NK-92 treated with Interleukin-12 subunit alpha and Interleukin-12 subunit beta, amount 100 ng/mL, for 24 hours (cell line): ENCODE measurements at regions not wholly inside any gene's neighbourhood (a gene's known extent, or its start where the extent isn't known, plus 50 kb on each side); places are given as distances from the start of the nearest gene placed in this dataset.

Source experiments
- DNase-seq: peaks from one replicate; lab custom pipeline; 2025; lab: John Stamatoyannopoulos, UW

DNA sequence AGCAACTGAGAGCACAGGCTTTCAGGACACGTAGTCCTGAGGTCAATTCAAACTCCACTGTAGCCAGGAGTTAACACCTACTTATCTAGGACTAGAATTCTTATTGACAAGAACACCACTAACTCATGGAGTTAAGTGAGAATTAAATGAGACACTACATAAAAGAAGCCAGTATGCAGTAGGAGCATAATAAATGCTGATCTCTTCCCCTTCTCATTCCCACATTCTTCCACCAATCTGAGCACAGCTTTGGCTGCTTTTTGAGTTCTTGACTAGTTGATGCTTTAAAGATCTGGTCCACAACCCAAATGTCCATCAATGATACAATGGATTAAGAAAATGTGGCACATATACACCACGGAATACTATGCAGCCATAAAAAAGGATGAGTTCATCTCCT lies 55.2 kb downstream of the TTC32 start:
- DNase-seq = no peak

DNA sequence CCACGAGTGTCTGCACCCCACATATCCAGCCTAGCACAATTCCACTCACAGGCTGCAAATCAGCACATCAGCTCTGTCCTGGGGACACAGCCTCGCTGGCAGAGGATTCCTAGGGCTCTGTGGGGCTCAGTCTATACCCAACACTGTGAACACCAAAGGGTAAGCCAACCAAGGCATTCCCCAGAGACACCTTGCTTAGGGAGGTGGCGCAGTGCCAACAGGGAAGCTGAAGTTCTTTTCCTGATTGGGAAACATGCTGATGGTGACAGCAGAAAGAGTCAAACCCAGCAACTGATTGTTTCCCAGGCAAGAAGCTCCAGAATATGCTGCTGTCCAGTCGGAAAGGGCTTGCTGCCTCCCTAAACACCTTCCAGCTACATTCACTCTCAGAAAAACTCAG lies 55.8 kb downstream of the TTC32 start:
- DNase-seq = no peak

DNA sequence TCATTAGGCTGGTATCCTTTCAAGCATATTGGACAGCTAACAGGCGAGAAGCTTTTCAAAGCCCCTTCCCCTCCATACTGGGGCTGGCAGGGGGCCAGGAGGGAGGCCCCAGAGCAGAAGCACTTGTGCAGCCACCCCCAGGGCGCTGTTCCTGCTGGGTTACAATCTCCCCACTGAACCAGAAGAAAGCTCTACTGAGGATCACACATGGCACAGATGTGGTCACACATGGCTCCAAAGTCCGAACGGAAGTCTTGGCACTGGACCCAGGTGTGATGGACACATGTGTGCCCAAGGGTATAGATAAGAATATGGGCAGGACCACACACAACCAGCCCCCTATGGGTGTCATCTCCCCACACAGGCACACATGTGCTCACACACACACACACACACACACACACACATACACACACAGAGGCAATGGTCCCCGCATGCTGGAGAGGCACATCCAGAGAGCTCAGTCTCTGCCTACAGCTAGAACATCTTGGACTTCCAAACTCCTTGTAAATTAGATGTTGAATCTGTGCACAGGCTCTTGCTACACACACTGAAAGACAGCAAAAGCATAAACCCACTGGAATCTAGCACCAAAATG lies 56.4 kb downstream of the TTC32 start:
- DNase-seq = no peak

DNA sequence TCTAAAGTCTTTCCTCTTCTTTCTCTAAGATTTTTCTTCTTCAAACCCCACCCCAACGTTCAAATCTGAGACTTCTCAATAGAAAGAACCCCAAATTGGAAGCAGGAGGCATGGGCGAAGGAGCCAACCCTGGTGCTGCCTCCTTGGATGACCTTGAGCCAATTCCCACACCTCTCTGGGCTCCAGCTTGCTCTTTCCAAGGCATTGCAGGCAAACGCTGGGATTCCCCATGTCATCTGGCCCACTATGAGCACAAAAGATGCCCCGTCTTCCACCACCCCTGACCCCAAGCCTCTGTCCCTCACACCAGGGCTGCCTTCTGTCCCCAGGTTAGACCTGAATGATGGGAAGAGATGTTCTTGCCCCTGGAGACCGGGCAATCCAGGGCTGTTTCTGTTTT lies 57.0 kb downstream of the TTC32 start:
- DNase-seq = no peak

DNA sequence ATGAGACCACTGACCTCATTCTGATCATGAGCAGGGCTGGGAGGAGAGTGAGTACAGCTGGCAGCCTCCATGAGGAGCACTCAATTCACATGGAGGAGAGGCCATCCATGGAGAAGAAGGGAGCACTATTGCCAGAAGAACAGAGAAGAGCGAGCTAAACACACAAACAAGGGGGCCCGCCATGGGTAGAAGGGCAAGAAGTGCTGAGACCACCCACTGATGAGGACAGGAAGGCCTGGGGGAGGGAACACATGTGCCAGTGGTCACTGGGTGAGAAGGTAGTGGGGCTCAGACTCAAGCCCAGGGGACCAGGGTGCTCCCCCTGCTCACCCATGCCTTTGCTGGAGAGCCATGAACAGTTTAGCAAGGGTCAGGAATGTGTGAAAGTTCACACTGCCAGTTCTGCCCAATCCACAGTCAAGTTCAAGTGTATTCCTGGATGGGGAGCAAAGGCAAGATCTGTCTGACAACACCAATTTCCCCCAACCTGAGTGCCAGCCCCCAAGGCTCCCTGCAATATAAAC lies 57.7 kb downstream of the TTC32 start:
- no peak for DNase-seq

DNA sequence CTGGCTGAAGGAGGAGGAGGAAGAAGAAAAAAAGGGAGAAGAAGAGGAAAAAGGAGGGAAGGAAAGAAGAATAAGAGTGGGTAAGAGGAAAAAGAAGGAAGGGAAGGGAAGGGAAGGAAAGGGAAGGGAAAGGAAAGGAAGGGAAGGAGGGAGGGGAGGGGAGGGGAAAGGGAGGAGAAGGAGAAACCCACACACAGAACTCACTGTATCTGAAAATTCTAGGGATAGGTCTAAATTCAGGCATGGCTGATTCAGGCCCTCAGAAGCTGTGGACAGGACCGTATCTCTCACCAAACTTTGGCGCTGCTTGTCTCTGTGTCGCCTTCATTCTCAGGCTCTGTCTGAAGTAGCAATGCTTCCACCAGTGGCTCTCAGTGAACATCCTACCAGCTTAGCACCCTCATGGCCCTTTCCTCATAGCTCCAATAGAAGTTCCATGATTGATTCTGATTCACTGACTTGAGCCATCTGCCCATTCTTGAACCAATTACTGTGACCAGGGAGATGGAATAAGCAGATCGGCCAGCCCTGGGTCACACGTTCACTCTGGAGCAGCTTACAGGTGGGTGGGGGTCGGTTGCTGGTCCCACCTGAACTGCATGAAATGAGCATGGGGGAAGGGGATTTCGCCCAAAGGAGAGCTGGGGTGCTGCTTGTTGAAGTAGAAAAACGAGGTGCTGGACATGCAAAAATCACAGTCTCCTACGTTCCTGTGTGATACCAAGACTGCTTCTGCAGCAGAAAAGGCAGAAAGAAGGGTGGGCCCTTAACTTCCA lies 59.7 kb downstream of the TTC32 start:
- DNase-seq = no peak

DNA sequence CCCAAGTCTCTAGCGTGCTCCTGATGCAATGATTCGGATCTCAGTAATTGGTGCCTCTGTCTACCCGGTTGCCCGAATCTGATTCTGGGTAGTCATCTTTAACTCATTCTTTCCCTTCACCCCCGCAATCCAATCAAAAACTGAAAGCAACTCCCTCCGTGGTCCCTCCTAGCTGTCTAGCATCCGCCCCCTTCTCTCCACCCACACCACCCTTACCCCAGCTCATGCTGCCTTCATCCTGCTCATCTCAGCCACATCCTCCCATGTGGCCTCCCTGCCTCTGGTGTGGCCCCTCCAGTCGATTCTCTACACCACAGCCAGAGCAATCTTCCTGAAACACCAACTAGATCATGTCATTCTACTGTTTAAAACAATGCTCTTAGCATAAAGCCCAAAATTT lies 62.3 kb downstream of the TTC32 start:
- DNase-seq = no peak

DNA sequence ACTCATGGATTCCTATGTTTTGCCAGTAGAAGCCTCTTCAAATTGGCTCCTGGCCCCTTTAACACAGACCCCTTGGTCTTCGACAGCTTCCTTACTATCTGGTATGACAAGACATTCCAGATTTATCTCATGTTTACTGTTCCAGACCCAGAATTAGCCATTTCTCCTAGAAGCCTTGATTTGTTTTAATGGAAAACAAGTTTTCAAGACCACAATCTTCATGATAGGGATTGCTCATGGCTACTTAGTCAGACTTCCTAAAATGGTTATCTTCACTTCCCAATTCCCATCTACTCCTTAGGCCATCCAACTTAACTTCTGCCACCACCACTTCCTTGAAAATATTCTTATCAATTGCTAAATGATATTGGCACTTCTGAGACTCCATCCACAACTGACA lies 63.2 kb downstream of the TTC32 start:
- DNase-seq = no peak

DNA sequence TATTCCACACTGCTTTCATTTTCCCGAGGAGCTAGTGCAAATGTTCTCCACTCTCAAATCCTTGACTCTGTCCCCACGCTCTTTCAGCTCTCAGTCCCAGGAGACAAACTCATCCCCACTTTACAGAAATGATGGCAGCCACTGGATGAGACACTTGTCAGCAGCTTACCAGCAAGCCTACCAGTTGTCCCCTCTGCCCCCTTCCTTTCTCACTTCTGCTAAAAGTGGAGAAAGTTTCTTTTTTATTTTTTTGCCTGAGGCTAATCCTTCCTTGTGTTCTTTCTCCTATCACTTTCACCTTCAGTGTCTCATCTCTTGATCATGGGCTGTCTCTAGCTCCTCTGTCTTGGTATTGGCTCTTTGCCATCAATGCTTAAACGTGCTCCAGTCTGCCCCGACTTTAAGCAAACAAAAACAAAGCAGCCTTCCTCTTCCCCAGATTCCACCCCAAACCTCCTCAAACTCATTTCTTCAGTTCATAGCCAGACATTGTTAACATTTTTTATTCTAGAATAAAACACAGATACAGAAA lies 64.5 kb downstream of the TTC32 start:
- DNase-seq = no peak

DNA sequence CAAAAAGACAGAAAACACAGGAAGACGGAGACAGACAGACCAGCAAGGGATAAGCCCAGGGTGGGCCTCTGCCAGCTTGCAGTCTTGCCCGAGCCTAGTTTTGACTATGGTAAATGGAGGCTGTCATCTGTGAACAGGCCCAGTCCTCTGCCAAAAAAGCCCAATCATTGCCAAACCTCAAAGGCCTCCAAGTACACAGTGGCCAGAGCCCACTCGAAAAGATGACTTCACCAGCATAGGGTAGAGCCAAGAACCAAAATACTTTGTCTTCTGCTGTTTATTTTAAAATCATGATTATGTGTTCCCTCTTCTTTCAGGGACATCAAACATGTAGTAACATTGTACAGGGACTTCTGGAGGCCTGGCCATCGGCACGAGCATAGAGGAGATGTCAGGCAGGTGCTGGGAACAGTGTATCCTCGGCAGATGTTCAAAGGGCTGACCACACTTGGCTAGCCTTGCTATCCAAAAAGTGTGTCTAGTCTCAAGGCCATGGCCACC lies 66.0 kb downstream of the TTC32 start:
- no peak for DNase-seq

DNA sequence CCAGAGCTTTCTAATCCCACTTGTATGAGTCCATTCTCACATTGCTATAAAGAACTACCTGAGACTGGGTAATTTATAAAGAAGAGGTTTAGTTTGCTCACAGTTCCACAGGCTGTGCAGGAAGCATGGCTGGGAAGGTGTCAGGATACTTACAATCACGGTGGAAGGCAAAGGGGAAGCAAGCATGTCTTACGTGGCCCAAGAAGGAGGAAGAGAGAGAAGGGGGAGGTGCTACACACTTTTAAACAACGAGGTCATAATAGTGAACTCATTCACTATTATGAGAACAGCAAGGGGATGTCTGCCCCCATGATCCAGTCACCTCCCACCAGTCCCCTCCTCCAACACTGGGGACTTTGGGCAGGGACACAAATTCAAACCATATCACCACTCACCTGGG lies 67.8 kb downstream of the TTC32 start:
- DNase-seq = no peak

DNA sequence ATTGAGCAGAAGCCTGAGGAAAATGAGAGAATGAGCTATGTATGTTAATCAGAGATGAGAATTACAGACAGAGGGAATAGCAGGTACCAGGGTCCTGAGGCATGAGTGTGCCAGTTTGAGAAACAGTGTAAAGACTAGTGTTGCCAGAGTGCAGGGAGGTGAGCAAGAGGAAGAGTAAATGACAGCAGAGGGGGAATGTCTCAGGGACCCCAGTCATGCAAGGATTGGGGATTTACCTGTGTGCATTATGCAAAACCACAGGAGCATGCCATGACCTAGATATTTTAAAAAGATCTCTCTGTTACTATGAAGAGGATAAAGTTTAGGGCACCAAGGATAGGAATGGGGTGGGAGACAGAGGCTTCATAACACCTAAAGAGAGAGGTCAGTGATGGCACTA lies 72.1 kb downstream of the TTC32 start:
- no peak for DNase-seq

DNA sequence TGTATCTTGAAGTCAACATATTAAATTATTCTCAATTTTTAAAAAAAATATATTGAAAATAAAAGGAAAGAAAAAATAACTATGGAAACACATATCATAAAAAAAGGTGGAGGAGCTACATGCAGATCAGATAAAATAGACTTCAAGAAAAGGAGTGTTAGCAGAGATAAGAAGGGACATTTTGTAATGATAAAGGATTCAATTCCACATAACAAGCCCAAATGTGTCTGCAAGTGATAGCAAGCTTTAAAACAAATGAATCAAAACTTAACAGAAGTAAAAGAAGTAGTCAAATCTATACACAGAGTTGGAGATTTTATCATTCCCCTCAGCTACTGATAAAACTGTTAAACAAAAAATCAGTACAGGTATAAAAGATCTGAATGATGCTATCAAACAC lies 74.9 kb downstream of the TTC32 start:
- DNase-seq = no peak

DNA sequence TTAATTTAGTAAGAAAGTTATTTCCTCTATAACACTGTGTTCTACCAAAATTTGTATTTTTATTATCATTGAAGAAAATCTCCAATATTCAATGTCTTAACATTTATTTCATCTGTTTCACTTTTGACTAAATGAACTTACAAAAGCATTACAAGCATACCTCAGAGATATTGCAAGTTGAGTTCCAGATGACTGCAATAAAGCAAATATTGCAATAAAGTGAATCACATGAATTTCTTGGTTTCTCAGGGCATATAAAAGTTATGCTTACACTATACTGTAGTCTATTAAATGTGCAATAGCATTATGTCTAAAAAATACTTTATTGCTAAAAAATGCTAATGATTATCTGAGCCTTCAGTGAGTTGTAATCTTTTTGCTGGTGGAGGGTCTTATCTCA lies 78.3 kb downstream of the TTC32 start:
- DNase-seq = no peak

DNA sequence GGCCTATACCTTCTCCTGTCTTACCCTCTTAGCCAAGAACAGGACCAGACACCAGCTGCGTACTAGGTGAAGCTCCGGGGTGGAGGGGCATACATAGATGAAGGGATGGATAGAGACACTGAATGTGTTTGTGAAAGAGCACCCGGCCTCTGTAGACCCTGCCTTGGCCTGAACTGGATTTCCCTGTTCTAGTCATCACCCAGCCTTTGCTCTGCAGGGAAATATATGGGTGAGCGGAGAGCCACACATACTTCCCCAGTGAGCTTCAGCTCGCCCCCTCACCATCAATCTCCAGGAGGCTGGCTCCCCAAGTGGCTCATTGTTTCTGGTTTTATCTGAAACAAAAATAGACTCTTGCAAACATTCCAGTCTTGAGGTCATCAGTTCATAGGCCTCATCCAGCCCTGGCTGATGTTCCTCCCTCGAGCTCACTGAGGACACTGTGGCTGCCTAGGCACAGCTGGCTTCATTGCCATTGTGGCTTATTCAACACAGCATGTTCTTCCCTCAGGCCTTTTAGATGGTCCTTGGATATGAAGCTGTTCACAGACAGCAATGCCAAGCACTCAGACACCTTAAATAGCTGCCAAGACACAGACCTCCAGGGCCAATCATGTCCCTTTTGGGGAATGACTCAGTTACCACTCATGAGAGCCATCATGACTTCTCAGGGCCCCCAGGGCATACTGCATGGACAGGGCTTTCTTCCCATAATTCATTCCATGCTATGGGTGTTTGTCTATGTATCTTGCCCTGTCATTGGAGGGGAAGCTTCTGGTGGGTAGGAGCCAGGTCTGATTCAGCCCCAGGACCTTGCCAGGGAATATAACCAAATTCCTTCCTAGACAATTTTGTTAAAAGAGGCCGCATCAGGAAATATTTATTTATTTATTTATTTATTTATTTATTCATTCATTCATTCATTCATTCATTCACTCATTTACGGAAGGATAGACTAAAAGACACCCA lies 82.4 kb downstream of the TTC32 start:
- DNase-seq = no peak

DNA sequence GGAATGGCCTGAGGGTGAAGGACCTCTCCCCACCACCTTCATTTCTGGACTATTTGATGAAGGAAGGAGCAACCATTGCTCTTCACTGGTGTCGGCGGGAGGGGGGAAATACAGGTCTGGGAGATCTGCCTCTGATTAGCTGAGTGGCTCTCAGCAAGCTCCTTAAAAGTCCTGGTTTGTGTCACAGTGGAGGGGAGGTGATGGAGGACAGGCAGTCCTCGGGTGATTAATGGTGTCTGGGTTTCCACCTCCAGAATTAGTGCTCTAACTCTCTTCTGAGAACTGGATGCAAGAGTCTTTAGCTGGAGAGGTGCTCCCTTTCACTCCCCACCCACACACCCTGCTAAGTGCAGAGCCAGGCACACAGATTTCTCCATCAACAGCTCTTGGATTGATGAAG lies 83.2 kb downstream of the TTC32 start:
- DNase-seq = no peak

DNA sequence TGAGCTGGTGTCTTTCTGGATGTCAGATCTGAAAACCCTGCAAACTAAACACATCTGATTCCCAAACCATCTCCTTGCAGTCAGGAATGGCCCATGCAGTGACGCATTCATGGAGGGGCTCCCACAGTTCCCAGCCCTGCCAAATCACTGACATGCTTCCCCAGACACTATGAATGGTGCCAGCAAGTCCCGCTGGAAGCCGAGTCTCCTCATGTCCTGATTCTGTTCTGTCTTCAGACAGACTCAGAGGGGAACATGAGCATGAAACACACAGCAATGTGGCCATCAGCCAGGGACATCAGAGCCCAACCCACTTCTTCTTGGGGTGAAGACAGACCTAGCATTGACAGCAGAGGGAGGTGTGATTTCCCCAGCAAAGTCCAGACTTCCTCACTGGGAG lies 83.7 kb downstream of the TTC32 start:
- no peak for DNase-seq

DNA sequence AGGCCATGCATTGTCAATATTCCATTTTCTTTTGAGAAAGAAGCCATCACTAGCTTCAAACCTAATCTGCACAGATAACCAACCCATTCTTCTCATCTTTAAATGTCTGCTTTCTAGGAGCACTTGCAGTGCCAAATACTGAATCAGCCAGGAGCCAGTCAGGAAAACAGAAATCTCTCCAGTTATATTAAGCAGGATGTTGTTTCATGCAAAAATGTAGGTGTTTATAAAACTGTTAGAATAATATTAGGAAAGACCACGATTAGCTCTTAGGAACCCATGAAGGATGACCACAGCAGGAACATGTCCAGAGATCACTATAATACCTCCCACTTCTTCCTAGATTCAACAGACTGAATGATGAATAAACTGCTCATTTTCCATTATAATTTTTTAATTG lies 86.0 kb downstream of the TTC32 start:
- no peak for DNase-seq

DNA sequence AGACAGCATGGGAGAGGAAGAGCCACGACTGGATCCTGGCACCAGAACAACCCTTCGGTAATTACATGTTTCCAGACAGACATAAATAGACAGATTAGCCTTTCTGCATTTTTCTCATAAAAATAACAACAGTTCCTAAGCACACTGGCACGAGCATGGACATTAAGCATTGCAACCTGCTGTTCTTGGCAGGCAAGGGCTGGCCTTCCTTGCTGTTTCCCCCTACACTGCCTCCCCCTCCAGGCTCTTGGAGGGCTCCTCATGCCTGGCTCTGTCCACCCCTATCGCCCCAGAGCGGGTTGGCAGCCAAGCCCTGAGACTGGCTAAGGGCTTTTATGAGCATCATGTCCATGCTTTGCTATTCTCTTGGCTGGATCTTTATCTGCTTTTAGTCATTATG lies 89.6 kb downstream of the TTC32 start:
- DNase-seq = no peak

DNA sequence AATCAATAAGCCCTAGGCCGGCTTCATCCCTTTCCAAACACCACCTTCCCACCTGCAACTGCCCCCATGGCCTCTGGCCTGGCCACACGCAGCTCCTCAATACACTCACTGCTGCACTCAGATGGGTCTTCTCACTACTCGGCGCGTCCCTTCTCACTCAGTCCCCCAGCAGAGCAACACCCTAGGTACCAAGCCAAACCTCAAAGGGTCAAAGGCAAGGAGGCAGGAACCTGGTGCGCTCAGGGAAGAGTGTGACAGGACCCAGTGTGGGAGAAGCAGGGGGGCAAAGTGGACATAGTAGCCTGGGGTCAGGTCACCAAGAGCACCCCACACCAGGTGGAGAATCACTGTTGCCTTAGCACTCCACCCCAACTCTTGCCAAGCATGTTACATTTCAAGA lies 90.6 kb downstream of the TTC32 start:
- no peak for DNase-seq

DNA sequence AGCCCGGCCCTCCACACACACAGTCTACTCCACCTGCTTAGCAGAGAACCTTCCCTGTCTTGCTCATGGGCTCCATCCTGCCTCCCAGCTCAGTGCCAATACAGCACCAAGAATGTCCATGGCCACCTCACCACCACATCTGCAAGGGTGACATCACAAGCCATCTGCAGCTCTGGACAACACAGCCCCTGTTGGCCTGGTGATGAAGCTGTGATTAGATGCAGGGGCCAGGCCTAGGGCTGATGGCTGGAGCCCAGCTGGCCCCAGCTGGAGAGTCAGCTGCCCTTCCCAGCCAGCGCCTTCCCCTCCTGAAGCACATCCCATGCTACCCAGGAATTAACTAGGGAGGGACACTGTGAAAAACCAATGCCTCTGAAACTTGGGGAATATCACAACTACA lies 91.1 kb downstream of the TTC32 start:
- no peak for DNase-seq

DNA sequence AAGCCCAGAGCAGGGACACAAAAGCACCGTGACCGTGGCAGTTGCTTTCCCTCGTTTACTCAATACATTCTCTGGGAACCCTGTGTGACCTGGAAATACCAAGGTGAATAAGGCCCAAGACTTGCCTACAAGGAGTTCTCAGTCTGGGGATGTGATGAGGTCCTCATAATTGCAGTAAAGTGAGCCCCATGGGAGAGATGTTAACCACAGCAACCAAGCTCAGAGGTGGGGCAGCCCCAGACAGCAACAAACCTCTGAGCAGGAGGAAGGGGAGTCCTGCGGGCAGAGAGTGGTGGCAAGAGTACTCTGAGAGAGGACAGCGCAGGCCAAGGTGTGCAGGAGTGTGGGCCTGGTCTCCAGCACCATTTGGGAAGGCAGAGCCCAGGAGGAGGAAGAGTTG lies 91.6 kb downstream of the TTC32 start:
- DNase-seq = no peak
